HCT116 (cell line): ENCODE measurements at regions not wholly inside any gene's neighbourhood (a gene's known extent, or its start where the extent isn't known, plus 50 kb on each side); places are given as distances from the start of the nearest gene placed in this dataset.

ENCODE experiments used
- ATAC-seq: fragments of 200-7000 bp; cut with Tn5 transposase; 2 replicates; pipeline ENCODE4 v1.9.1; 2020; ENCODE audit warnings: mild to moderate bottlenecking, moderate library complexity
- BruUV-seq: library from RNA; stranded (reverse); fragments of 400-500 nt; replicated peaks from 2 replicates; lab custom pipeline; 2021; lab: Mats Ljungman, UMichigan
- CTCF ChIA-PET: fragments of 300-600 bp; sonication (Branson Sonifier 250); formaldehyde crosslinking; loops from one replicate; lab custom pipeline; 2021; ENCODE audit warnings: antibody characterized with exemption; lab: Charles Lee
- POLR2A ChIA-PET: fragments of 300-600, 350-600 bp; sonication (Branson Sonifier 250); formaldehyde crosslinking; loops from one replicate; lab custom pipeline; 2021; ENCODE audit warnings: antibody characterized with exemption; lab: Charles Lee
- RAD21 ChIA-PET, 2 experiments: fragments of 300-600 bp; sonication (Branson Sonifier 250); formaldehyde crosslinking; loops; one replicate each; lab custom pipeline; 2023; ENCODE audit warnings: low total read pairs in 2 of 2; ENCODE audit not compliant: uncharacterized antibody in 2 of 2, unreplicated experiment in 2 of 2, low non-redundant PET in 1 of 2; lab: Charles Lee
- DNase-seq: peaks from one replicate; pipeline ENCODE4 v3.0.0-alpha.2; 2010; ENCODE audit warnings: low read depth, low spot score
- H2AFZ ChIP-seq: fragments of 200-600 bp; shearing (Covaris generic), sonication (generic); 2 replicates; pipeline ENCODE4 v1.6.1; 2017; ENCODE audit warnings: low read depth, mixed run types, mixed read lengths, antibody characterized with exemption, low read length; ENCODE audit not compliant: poor library complexity, severe bottlenecking
- H3K27ac ChIP-seq: 2 replicates; pipeline ENCODE4 v1.5.1; 2012; ENCODE audit warnings: low read depth, low read length
- H3K27me3 ChIP-seq: fragments of 200-600 bp; sonication (generic); 2 replicates; pipeline ENCODE4 v1.6.1; 2016; ENCODE audit warnings: mixed run types, low read length, mixed read lengths; ENCODE audit not compliant: insufficient read depth
- H3K36me3 ChIP-seq, 2 experiments: fragments of 200-500 bp in 1 of 2; fragments of 200-600 bp in 1 of 2; sonication (Bioruptor generic) in 1 of 2; sonication (generic) in 1 of 2; 2 replicates each; pipeline versions ENCODE4 v1.5.1 to v1.6.1; 2014 to 2016; ENCODE audit warnings: low read length in 2 of 2, inconsistent platforms in 1 of 2, mixed read lengths in 1 of 2, mixed run types in 1 of 2; ENCODE audit not compliant: insufficient read depth in 2 of 2, control insufficient read depth in 1 of 2
- H3K4me1 ChIP-seq, 2 experiments: fragments of 200-600 bp in 1 of 2; sonication (generic) in 1 of 2; 2 replicates each; pipeline versions ENCODE4 v1.5.1 to v1.6.1; 2012 to 2017; ENCODE audit warnings: low read length in 2 of 2, inconsistent platforms in 1 of 2, mild to moderate bottlenecking in 1 of 2, mixed read lengths in 1 of 2, mixed run types in 1 of 2, moderate library complexity in 1 of 2; ENCODE audit not compliant: insufficient read depth in 2 of 2, control insufficient read depth in 1 of 2
- H3K4me2 ChIP-seq: fragments of 200-600 bp; sonication (generic); 2 replicates; pipeline ENCODE4 v1.6.1; 2017; ENCODE audit warnings: mixed run types, low read length, mixed read lengths
- H3K4me3 ChIP-seq, 2 experiments: fragments of 200-600 bp in 1 of 2; sonication (generic) in 1 of 2; replicated peaks in 1 of 2; 2 replicates each; pipeline ENCODE4 v1.5.1; 2011 to 2016; ENCODE audit warnings: low read length in 2 of 2, control low read depth in 1 of 2, low read depth in 1 of 2, mild to moderate bottlenecking in 1 of 2, mixed read lengths in 1 of 2, mixed run types in 1 of 2
- H3K79me2 ChIP-seq: fragments of 200-600 bp; sonication (generic); 2 replicates; pipeline ENCODE4 v1.6.1; 2017; ENCODE audit warnings: mild to moderate bottlenecking, mixed run types, low read length, moderate library complexity, mixed read lengths; ENCODE audit not compliant: insufficient read depth
- H3K9ac ChIP-seq: fragments of 200-600 bp; sonication (generic); 2 replicates; pipeline ENCODE4 v1.6.1; 2016; ENCODE audit warnings: low read length, mixed read lengths
- H3K9me2 ChIP-seq: fragments of 200-600 bp; sonication (generic), shearing (Covaris generic); 2 replicates; pipeline ENCODE4 v1.6.1; 2017; ENCODE audit warnings: mixed run types, mild to moderate bottlenecking, moderate library complexity; ENCODE audit not compliant: insufficient read depth
- H3K9me3 ChIP-seq, 2 experiments: fragments of 200-500 bp in 1 of 2; fragments of 200-600 bp in 1 of 2; sonication (Bioruptor generic) in 1 of 2; sonication (generic) in 1 of 2; 2 replicates each; pipeline ENCODE4 v1.6.1; 2014 to 2017; ENCODE audit warnings: low read length in 2 of 2, mixed read lengths in 2 of 2, inconsistent platforms in 1 of 2, low read depth in 1 of 2, mild to moderate bottlenecking in 1 of 2, mixed run types in 1 of 2, moderate library complexity in 1 of 2; ENCODE audit not compliant: control insufficient read depth in 1 of 2, insufficient read depth in 1 of 2
- H4K20me1 ChIP-seq: fragments of 200-600 bp; sonication (generic), shearing (Covaris generic); 2 replicates; pipeline ENCODE4 v1.6.1; 2017; ENCODE audit warnings: mixed run types, mild to moderate bottlenecking, moderate library complexity; ENCODE audit not compliant: insufficient read depth
- ATF3 ChIP-seq: IDR thresholded peaks from 2 replicates; pipeline ENCODE4 v1.6.1; 2012
- CBX3 ChIP-seq: IDR thresholded peaks from 2 replicates; pipeline ENCODE4 v1.6.1; 2012; ENCODE audit warnings: low read depth
- CEBPB ChIP-seq: IDR thresholded peaks from 2 replicates; pipeline ENCODE4 v1.6.1; 2012; ENCODE audit warnings: low read depth
- CTCF ChIP-seq, 3 experiments: fragments of 200-600 bp in 1 of 3; sonication (generic) in 1 of 3; IDR thresholded peaks in 2 of 3; conservative IDR thresholded peaks in 1 of 3; 2 replicates each; pipeline ENCODE4 v1.5.1; 2012 to 2017; ENCODE audit warnings: low read depth in 2 of 3, low read length in 2 of 3, antibody characterized with exemption in 1 of 3, borderline replicate concordance in 1 of 3, control low read depth in 1 of 3, mild to moderate bottlenecking in 1 of 3, mixed read lengths in 1 of 3, mixed run types in 1 of 3, moderate library complexity in 1 of 3; ENCODE audit not compliant: insufficient read depth in 1 of 3
- ELF1 ChIP-seq: IDR thresholded peaks from 2 replicates; pipeline ENCODE4 v1.6.1; 2012; ENCODE audit warnings: low read depth, borderline replicate concordance
- EZH2phosphoT487 ChIP-seq: fragments of 200-600 bp; IDR thresholded peaks from 2 replicates; pipeline ENCODE4 v1.6.1; 2018; ENCODE audit warnings: antibody characterized with exemption, borderline replicate concordance
- POLR2A ChIP-seq: IDR thresholded peaks from 2 replicates; pipeline ENCODE4 v1.7.0; 2011; ENCODE audit warnings: borderline replicate concordance; ENCODE audit not compliant: insufficient read depth, insufficient read length; ENCODE audit errors: extremely low read depth
- POLR2AphosphoS5 ChIP-seq: IDR thresholded peaks from 2 replicates; pipeline ENCODE4 v1.6.1; 2011; ENCODE audit warnings: mild to moderate bottlenecking, low read depth, low read length, moderate library complexity
- RAD21 ChIP-seq: IDR thresholded peaks from 2 replicates; pipeline ENCODE4 v1.6.1; 2012; ENCODE audit warnings: low read depth, mild to moderate bottlenecking
- REST ChIP-seq: IDR thresholded peaks from 2 replicates; pipeline ENCODE4 v1.6.1; 2012; ENCODE audit warnings: low read depth
- SP1 ChIP-seq: IDR thresholded peaks from 2 replicates; pipeline ENCODE4 v1.6.1; 2012; ENCODE audit warnings: low read depth
- TCF7L2 ChIP-seq: IDR thresholded peaks from 2 replicates; pipeline ENCODE4 v1.7.0; 2011; ENCODE audit warnings: borderline replicate concordance, inconsistent platforms; ENCODE audit not compliant: insufficient read depth, insufficient read length; ENCODE audit errors: extremely low read depth
- YY1 ChIP-seq: IDR thresholded peaks from 2 replicates; pipeline ENCODE4 v1.6.1; 2011; ENCODE audit warnings: low read length, low read depth, moderate library complexity, mild to moderate bottlenecking; ENCODE audit not compliant: insufficient replicate concordance; ENCODE audit errors: extremely low read depth
- ZBTB33 ChIP-seq: IDR thresholded peaks from 2 replicates; pipeline ENCODE4 v1.6.1; 2011; ENCODE audit warnings: mild to moderate bottlenecking, low read length, moderate library complexity; ENCODE audit not compliant: insufficient replicate concordance; ENCODE audit errors: extremely low read depth
- ZFX ChIP-seq: fragments of 450-650 bp; IDR thresholded peaks from 2 replicates; pipeline ENCODE4 v1.6.1; 2017
- ZNF274 ChIP-seq: fragments of 200-500 bp; sonication (Bioruptor generic); IDR thresholded peaks from 2 replicates; pipeline ENCODE4 v1.6.1; 2014; ENCODE audit warnings: mild to moderate bottlenecking, low read depth, low read length, inconsistent platforms
- intact Hi-C: fragments of 100-400 bp; cut with micrococcal nuclease; formaldehyde crosslinking; loops from 2 replicates; pipeline ENCODE4 v1.10.0; 2022

GRCh38 chr12:69030321-69030720 is 97.3 kb upstream of the CPM start (continued):
- TF ChIP-seq ZBTB33 (no peak), CBX3 (no peak), POLR2AphosphoS5 (no peak), SP1 (no peak), ZNF274 (no peak), CTCF (IDR thresholded peaks at IDR 0.05 in 2 of 3, conservative IDR thresholded peaks at IDR 0.05 in 1 of 3; ENCODE audit: borderline replicate concordance in 1 of 3, insufficient read depth in 1 of 3, low read depth in 2 of 3, low read length in 2 of 3) (no peak), CEBPB (no peak), ATF3 (no peak)

GRCh38 chr12:69036533-69036932 is 103.6 kb upstream of the CPM start:
- no TSS peak for BruUV-seq
- ATAC-seq: no peak
- Histone ChIP-seq H3K4me2 (no peak overlapping the region), H3K36me3 (no peaks in the 10 kb centered on the region), H3K27ac (no peak overlapping the region), H3K9me3 (no peaks in the 10 kb centered on the region), H3K9ac (no peak overlapping the region), H3K4me1 (no peaks in the 10 kb centered on the region), H3K4me3 (no peak overlapping the region), H3K9me2 (no peaks in the 10 kb centered on the region), H2AFZ (no peak overlapping the region), H3K79me2 (no peaks in the 10 kb centered on the region), H4K20me1 (no peaks in the 10 kb centered on the region), H3K27me3 (no peaks in the 10 kb centered on the region)
- intact Hi-C loops: no loop called here
- ChIA-PET CTCF (no interaction called here), RAD21 (no interaction called here), POLR2A (no interaction called here)
- DNase-seq: no peak
- no peak for TF ChIP-seq YY1
- TF ChIP-seq ATF3: no peak
- no peak for TF ChIP-seq REST
- TF ChIP-seq RAD21: no peak
- TF ChIP-seq CBX3: no peak
- TF ChIP-seq ZNF274: no peak
- no peak for TF ChIP-seq EZH2phosphoT487
- TF ChIP-seq TCF7L2: no peak
- TF ChIP-seq POLR2A: no peak
- no peak for TF ChIP-seq ZFX
- TF ChIP-seq ELF1: no peak
